Activated CD8-positive, alpha-beta T cell treated with anti-CD3 and anti-CD28 coated beads for 36 hours (primary cell): ENCODE measurements at regions not wholly inside any gene's neighbourhood (a gene's known extent, or its start where the extent isn't known, plus 50 kb on each side); places are given as distances from the start of the nearest gene placed in this dataset.

ENCODE experiments used
- ATAC-seq: fragments of 200-7000 bp; cut with Tn5 transposase; one replicate; pipeline ENCODE4 v1.10.0; 2021; ENCODE audit warnings: mild to moderate bottlenecking, moderate library complexity
- CTCF ChIA-PET: fragments of 350-600 bp; sonication (Branson Sonifier 250); formaldehyde crosslinking; loops from one replicate; lab custom pipeline; 2021; ENCODE audit warnings: antibody characterized with exemption; lab: Charles Lee
- POLR2A ChIA-PET: fragments of 350-600 bp; sonication (Branson Sonifier 250); formaldehyde crosslinking; loops from one replicate; lab custom pipeline; 2021; ENCODE audit warnings: antibody characterized with exemption; lab: Charles Lee
- DNase-seq: peaks from one replicate; pipeline ENCODE4 v3.0.0-alpha.2; 2020
- H3K27ac Mint-ChIP-seq: one replicate; pipeline ENCODE4 v1.8.0; 2021; ENCODE audit warnings: mild to moderate bottlenecking, mixed read lengths
- H3K27me3 Mint-ChIP-seq: one replicate; pipeline ENCODE4 v1.8.0; 2021; ENCODE audit warnings: mixed read lengths
- H3K36me3 Mint-ChIP-seq: one replicate; pipeline ENCODE4 v1.8.0; 2021; ENCODE audit warnings: low read depth, mixed read lengths
- H3K4me1 Mint-ChIP-seq: one replicate; pipeline ENCODE4 v1.8.0; 2021; ENCODE audit warnings: low read depth, mixed read lengths
- H3K4me3 Mint-ChIP-seq: one replicate; pipeline ENCODE4 v1.8.0; 2021; ENCODE audit warnings: mild to moderate bottlenecking, moderate library complexity, mixed read lengths
- H3K9me3 Mint-ChIP-seq: one replicate; pipeline ENCODE4 v1.8.0; 2021; ENCODE audit warnings: mixed read lengths
- intact Hi-C: fragments of 100-400 bp; cut with micrococcal nuclease; formaldehyde crosslinking; loops from one replicate; pipeline ENCODE4 v1.10.0; 2022
- TF ChIP-seq, protein P1 (sequence below): fragments of 200-600 bp; IDR thresholded peaks from one replicate; pipeline ENCODE4 v1.8.0; 2022; ENCODE audit warnings: antibody characterized with exemption, mild to moderate bottlenecking

DNA sequence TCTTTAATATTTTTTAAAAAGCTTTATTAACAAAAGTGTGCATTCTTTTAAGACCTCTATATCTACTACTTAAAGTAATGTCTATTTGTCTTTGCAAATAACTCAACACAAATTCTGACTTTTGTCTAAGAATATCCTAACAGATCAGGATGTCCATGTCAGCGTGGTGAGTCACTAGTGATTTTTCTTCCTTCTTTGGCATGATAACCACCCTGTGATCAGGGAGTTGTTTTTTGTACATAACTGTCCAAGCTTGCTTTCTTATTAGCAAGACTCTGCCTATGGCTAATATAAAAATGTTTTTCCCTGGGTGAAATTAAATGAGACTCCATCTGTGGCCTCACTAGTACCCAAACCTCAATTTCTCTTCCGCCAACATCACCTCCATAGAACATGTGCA is 688.9 kb upstream of the ADGRL2 start:
- Mint-ChIP-seq H3K4me3 (no peak overlapping the region), H3K4me1 (no peaks in the 10 kb centered on the region)
- POLR2A ChIA-PET, result no interaction called here

DNA sequence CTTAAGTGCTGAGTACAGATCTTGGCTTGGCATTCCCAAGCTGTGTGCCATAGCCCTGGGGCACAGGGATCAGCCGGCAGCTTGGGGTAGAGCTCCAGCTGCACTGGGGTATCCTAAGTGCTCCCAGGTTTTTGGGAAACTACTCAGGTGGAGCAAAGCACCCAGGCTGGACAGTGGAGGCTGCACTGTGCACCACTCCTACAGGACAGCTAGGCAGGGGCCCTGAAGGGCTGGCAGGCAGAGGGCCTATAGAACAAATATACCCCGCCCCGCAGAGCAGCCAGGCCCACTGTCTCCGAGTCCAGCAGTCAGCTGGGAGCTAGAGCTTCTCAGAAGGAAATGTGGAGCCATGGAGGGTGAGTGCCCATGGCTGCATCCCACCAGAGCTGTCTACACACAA is 691.7 kb upstream of the ADGRL2 start:
- Mint-ChIP-seq H3K4me3 (no peak overlapping the region), H3K27me3 (no peaks in the 10 kb centered on the region), H3K36me3 (no peaks in the 10 kb centered on the region), H3K4me1 (no peaks in the 10 kb centered on the region), H3K27ac (no peak overlapping the region), H3K9me3 (peaks cover 10% of the 10 kb centered on the region)
- CTCF ChIA-PET, result no interaction called here
- no peak for DNase-seq
- no peak for ATAC-seq
- intact Hi-C loops, result no loop called here
- TF ChIP-seq, protein P1, sequence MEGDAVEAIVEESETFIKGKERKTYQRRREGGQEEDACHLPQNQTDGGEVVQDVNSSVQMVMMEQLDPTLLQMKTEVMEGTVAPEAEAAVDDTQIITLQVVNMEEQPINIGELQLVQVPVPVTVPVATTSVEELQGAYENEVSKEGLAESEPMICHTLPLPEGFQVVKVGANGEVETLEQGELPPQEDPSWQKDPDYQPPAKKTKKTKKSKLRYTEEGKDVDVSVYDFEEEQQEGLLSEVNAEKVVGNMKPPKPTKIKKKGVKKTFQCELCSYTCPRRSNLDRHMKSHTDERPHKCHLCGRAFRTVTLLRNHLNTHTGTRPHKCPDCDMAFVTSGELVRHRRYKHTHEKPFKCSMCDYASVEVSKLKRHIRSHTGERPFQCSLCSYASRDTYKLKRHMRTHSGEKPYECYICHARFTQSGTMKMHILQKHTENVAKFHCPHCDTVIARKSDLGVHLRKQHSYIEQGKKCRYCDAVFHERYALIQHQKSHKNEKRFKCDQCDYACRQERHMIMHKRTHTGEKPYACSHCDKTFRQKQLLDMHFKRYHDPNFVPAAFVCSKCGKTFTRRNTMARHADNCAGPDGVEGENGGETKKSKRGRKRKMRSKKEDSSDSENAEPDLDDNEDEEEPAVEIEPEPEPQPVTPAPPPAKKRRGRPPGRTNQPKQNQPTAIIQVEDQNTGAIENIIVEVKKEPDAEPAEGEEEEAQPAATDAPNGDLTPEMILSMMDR, result no peak
- POLR2A ChIA-PET, result no interaction called here

More for the DNA sequence above, 688.9 kb upstream of the ADGRL2 start:
- CTCF ChIA-PET, result no interaction called here
- H3K27ac Mint-ChIP-seq, result no peak overlapping the region
- peaks cover 7% of the 10 kb centered on the region for H3K9me3 Mint-ChIP-seq
- no peaks in the 10 kb centered on the region for H3K27me3 Mint-ChIP-seq
- no peaks in the 10 kb centered on the region for H3K36me3 Mint-ChIP-seq
- ATAC-seq, result no peak
- TF ChIP-seq, protein P1, result no peak
- intact Hi-C loops, result no loop called here
- DNase-seq, result no peak

DNA sequence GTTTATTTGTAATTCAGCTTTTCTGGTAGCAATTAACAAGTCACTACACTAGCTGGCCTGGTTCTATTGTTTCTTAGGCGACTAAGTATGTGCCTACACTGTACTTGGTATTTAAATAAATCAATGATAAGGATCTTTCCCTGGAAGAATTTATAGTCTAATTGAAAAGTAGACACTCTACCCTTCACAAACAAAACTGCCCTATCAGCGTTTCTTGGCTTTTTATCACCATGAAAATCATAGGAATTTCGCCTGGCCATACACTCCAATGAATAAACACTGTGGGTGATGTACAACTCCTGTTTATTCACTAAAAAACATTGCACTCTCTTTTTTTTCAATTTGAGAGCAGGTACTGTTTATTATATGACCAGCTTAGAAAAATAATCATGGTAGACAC is 702.9 kb upstream of the ADGRL2 start:
- ATAC-seq, result no peak
- no peak overlapping the region for H3K4me3 Mint-ChIP-seq
- no peaks in the 10 kb centered on the region for H3K27me3 Mint-ChIP-seq
- H3K36me3 Mint-ChIP-seq, result no peaks in the 10 kb centered on the region
- CTCF ChIA-PET, result no interaction called here
- no peak for DNase-seq
- intact Hi-C loops, result no loop called here
- TF ChIP-seq, protein P1, result no peak
- no peaks in the 10 kb centered on the region for H3K4me1 Mint-ChIP-seq
- H3K9me3 Mint-ChIP-seq, result peaks cover 12% of the 10 kb centered on the region
- POLR2A ChIA-PET, result no interaction called here
- no peak overlapping the region for H3K27ac Mint-ChIP-seq

DNA sequence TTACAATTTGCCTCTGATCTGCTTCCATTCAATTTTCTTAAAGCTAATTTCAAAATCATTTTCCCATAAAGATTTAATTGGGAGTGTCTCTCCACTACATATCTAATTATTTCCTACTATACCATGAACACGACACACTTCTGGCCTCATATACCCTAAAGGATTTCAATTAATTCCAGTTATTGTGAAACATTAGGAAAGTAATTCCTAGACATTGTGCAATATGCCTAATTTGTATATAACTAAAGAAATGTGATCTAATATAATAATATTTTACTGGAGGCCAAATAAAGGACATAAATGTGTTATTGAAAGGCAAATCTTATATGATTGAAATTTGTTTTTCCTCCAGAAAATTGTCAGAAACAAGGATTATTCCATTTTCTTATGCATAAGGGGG is 727.2 kb upstream of the ADGRL2 start:
- Mint-ChIP-seq H3K36me3 (no peaks in the 10 kb centered on the region), H3K27ac (no peak overlapping the region), H3K27me3 (no peaks in the 10 kb centered on the region), H3K4me3 (no peak overlapping the region), H3K9me3 (peaks cover 7% of the 10 kb centered on the region), H3K4me1 (no peaks in the 10 kb centered on the region)
- ChIA-PET CTCF (no interaction called here), POLR2A (no interaction called here)
- TF ChIP-seq, protein P1, result no peak
- ATAC-seq (no peak), DNase-seq (no peak)
- intact Hi-C loops, result no loop called here

DNA sequence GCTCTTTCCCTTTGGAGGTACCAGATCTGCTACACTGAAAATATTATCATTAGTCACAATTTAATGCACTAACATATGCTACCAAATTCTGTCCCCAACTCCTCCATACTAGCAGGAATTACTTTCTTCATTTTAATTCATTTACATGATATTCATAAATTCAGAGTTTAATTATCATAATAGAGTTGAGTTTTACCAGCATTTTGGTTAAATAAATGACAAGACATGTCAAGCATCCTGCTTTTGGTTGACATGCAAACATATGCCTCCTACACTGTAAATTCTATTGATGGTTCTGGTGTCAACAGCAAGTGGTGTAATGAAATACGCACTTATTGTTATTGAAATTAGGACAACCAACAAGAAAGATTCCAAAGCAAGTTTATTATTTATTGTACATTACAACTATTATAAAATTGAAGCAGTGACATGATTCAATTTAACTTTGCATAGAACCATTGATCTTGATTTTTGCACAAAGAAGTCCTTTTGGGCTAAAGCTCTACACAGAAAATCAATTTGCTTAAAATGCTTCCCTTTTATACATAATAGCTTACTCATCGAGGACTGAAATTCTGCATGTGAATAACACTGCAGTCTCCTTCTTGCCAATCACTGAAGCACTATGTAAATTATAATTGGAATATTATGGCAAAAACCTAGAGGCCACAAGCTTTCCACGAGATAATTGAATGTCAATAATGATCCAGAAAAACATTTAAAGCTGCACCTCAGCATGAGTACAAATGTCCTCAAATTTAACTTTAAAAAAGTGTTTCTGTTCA is 728.6 kb upstream of the ADGRL2 start:
- TF ChIP-seq, protein P1, result no peak
- peaks cover 9% of the 10 kb centered on the region for H3K9me3 Mint-ChIP-seq

More for the DNA sequence above, 728.6 kb upstream of the ADGRL2 start:
- no peak overlapping the region for H3K27ac Mint-ChIP-seq
- intact Hi-C loops, result no loop called here
- DNase-seq (no peak), ATAC-seq (no peak)
- H3K27me3 Mint-ChIP-seq, result no peaks in the 10 kb centered on the region
- H3K4me3 Mint-ChIP-seq, result no peak overlapping the region
- POLR2A ChIA-PET, result no interaction called here
- CTCF ChIA-PET, result no interaction called here
- H3K36me3 Mint-ChIP-seq, result no peaks in the 10 kb centered on the region
- H3K4me1 Mint-ChIP-seq, result no peaks in the 10 kb centered on the region
